ENCODE measurements at regions not wholly inside any gene's neighbourhood (a gene's known extent, or its start where the extent isn't known, plus 50 kb on each side); places are given as distances from the start of the nearest gene placed in this dataset.

- no peak for DNase-seq
These were observed 72.6 kb upstream of the CAPRIN2 start for GRCh38 chr12:30827101-30828066.

DNA sequence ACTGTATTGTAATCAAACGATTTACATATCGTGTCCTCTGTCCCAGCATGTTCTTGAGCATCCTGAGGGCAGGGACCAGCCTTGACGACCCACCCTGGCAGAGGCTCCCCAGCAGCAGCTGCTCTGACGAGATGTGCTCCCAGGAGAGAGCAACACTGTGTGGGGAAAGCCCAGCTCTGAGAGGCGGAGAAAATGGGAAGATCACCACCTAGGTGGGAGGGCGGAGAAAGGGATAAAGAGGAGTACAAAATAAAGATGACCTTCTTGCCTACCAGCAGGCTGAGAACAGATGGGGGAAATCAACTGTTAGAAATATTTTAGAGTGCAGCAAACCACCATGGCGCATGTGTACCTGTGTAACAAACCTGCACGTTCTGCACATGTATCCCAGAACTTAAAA is 71.5 kb upstream of the CAPRIN2 start:
- no peak for DNase-seq

- DNase-seq = no peak
These were observed 70.6 kb upstream of the CAPRIN2 start for GRCh38 chr12:30825341-30825740.

DNA sequence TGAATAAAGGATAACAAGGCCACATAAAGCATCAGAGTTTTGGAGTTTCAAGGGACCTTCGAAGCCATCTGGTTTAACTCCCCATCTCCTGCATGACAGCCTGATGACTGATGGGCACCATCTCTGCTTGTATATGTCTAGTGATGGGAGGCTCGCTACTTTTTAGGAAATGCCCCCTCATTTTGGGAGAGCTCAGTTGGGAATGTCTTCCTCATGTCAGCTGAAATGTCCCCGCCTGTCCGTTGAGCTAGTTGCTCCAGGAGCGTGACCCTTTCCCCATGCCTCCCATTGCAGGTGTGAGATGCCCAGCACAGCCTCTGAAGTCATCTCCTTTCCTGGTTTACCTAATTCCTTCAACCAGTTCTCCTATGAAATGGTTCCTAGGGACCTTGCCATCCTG is 69.6 kb upstream of the CAPRIN2 start:
- no peak for DNase-seq

- DNase-seq = no peak
These were observed 69.0 kb upstream of the CAPRIN2 start for GRCh38 chr12:30823764-30824163.

GRCh38 chr12:30823156-30823699 is 68.5 kb upstream of the CAPRIN2 start:
- DNase-seq = no peak

GRCh38 chr12:30822385-30823155 is 67.8 kb upstream of the CAPRIN2 start:
- DNase-seq = peak in 1 of 2 donors; percentile 70

GRCh38 chr12:30820406-30820946 is 65.7 kb upstream of the CAPRIN2 start:
- no peak for DNase-seq

DNA sequence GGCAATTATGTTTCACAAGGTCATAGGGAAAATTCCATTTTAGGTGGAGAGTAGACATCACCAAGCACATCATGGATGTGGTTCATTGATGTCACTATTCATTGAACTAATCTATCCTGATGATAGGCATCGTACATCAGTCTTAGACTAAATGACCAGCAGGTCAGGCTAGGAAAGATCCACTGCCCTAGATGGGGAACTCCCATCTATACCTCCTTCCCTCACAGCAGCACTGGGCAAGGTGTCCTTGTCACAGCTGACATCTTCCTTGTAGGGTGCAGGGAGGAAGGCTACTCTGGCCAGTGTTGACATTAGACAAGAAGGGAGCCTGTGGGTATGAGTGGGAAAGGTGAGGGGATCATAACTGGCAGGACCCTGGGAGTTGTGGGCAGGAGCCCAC is 63.8 kb upstream of the CAPRIN2 start:
- no peak for DNase-seq

DNA sequence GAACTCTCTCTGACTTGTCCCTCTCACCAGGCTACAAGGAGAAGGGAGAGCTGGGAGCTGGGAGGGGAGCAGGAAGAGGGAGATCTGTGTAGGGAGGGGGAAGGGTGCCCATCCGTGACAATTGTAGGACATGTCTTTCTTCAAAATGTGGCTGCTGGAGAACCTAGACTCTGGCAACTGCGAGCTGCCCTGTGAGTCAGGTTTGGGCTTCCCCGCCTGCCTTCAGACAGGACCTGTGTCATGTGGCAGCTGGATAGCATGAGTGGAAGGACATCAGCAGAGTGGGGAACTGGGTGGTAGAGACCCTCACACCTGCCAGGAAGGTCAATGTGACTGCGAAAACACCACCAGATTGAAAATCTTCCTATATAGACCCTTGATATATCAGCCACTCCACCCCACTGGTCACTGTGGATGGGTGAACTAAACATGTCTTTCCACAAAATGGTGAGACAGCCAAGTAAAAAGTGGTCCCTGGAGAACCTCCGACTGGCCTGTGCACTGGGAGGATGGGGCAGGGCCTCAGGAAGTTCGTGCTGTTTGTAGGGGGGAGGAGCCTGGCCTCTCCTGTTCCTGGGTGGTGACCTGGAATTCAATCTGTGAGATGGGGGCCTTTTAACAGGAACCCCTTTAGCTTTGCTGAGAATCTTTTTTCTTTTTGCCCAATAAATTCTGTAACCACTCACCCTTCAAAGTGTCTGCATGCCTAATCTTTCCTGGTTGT is 62.2 kb upstream of the CAPRIN2 start:
- DNase-seq = no peak

DNA sequence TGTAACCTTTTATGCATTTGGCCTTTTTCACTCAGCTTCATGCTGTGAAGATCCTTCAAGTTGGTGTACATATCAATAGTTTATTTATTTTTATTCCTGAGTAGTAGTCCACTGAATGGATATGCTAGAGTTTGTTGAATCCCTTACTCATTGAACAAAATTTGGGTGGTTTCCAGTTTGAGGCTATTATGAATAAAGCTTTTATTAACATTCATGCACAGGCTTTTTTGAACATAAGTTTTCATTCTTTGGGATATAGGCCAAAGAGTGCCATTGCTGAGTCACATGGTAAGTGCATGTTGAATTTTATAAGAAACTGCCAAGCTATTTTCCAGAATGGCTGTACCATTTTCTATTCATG is 59.5 kb upstream of the CAPRIN2 start:
- no peak for DNase-seq

DNA sequence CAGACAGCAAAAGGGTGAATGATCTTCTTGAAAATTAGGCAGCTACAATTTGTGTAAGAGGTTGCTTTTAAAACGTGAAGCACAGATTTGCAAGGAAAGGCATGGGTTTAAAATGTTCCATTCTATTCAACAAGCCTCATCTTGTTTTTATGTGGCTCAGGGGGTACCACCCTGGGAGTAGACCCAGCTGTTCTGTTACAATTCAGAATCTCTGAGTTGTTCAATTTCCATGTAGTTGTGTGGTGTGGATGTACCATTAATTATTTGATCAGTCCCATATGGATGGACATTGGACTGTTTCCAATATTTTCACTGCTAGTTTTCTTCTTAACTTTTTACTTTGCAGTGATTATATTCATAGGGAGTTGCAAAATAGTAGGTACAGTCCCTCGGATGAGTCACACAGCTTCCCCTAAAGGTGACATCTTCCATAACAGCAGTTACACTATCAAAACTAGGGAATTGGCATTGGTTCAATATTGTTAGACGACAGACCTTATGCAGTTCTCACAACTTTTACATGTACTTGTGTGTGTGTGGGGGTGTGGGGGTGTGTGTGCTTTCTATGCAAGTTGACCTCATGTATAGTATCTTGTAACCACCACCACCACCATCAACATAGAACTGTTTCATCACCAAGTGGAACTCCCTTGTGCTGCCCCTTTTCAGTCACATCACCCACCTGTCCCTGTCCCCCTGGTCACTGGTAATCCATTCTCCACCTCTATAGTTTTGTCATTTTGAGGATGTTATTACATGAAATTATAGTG is 59.0 kb upstream of the CAPRIN2 start:
- DNase-seq = no peak

DNA sequence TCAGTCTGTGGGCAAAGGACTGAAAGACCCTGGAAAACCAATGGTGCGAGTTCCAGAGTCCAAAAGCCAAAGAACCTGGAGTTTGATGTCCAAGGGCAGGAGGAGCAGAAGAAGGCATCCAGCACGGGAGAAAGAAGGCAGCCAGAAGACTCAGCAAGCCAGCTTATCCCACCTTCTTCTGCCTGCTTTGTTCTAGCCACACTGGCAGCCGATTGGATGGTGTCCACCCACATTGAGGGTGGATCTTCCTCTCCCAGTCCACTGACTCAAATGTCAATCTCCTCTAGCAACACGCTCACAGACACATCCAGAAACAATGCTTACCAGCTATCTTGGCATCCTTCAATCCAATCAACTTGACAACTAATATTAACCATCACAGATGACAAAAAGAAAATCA is 57.2 kb upstream of the CAPRIN2 start:
- no peak for DNase-seq

DNA sequence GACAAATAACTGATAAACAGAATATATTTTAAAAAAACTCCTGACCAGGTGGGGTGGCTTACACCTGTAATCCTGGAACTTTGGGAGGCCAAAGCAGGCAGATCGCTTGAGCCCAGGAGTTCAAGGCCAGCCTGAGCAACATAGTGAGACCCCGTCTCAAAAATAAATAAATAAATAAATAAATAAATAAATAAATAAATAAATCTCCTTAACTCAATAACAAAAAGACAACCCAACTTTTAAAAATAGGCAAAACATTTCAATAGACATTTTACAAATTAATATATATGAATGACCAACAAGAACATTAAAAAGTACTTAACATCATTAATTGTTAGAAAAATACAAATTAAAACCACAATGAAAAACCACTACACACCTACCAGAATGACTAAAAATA is 56.2 kb upstream of the CAPRIN2 start:
- no peak for DNase-seq

GRCh38 chr12:30807695-30808034 is 52.9 kb upstream of the CAPRIN2 start:
- DNase-seq = no peak

GRCh38 chr12:30806989-30807694 is 52.4 kb upstream of the CAPRIN2 start:
- peak in 1 of 2 donors; percentile 57 for DNase-seq

- DNase-seq = no peak
These were observed 51.2 kb upstream of the CAPRIN2 start for GRCh38 chr12:30805959-30806358.
